ENCODE measurements at regions not wholly inside any gene's neighbourhood (a gene's known extent, or its start where the extent isn't known, plus 50 kb on each side); places are given as distances from the start of the nearest gene placed in this dataset.
"Not testable (repeated sequence)": the region's sequence is repeated elsewhere in the genome, so short reads cannot be mapped to it uniquely, and the experiment has no call there.

- ChIA-PET POLR2A (ENCODE audit: low non-redundant PET) (no interaction called here), CTCF (no interaction called here)
- Histone ChIP-seq H3K9me3 (ENCODE audit: low read depth, low read length, poor library complexity, severe bottlenecking) (no peaks in the 10 kb centered on the region), H3K4me1 (ENCODE audit: insufficient read depth, low read length, poor library complexity, severe bottlenecking) (peaks cover 3% of the 10 kb centered on the region), H3K27ac (ENCODE audit: low read depth, low read length, poor library complexity, severe bottlenecking) (no peak overlapping the region), H3K27me3 (replicated peaks; ENCODE audit: insufficient read depth, low read depth, low read length, poor library complexity) (no peaks in the 10 kb centered on the region), H3K36me3 (ENCODE audit: insufficient read depth, low read length, poor library complexity, severe bottlenecking) (no peaks in the 10 kb centered on the region), H3K4me3 (ENCODE audit: low read depth, low read length, poor library complexity, severe bottlenecking) (no peak overlapping the region)
- peak; percentile 19 for DNase-seq (ENCODE audit: low spot score)
- intact Hi-C loops (cut with micrococcal nuclease; ENCODE audit: unreplicated experiment), result no loop called here
- no TSS peak for BruUV-seq (replicated peaks)
- no peak for TF ChIP-seq EZH2 (IDR thresholded peaks at IDR 0.05; ENCODE audit: borderline replicate concordance, low read depth, low read length, poor library complexity, severe bottlenecking)
- no peak for TF ChIP-seq CTCF (conservative IDR thresholded peaks at IDR 0.05; ENCODE audit: low read depth, low read length)
These were observed 195.2 kb upstream of the KIF2B start for GRCh38 chr17:53627511-53627910.

- TF ChIP-seq EZH2 (IDR thresholded peaks at IDR 0.05; ENCODE audit: borderline replicate concordance, low read depth, low read length, poor library complexity, severe bottlenecking) (no peak), CTCF (conservative IDR thresholded peaks at IDR 0.05; ENCODE audit: low read depth, low read length) (no peak)
These were observed 196.4 kb upstream of the KIF2B start for GRCh38 chr17:53626286-53626685.

GRCh38 chr17:53619025-53619424 is 203.7 kb upstream of the KIF2B start:
- intact Hi-C loops (cut with micrococcal nuclease; ENCODE audit: unreplicated experiment), result no loop called here
- Histone ChIP-seq H3K4me1 (ENCODE audit: insufficient read depth, low read length, poor library complexity, severe bottlenecking) (no peaks in the 10 kb centered on the region), H3K36me3 (ENCODE audit: insufficient read depth, low read length, poor library complexity, severe bottlenecking) (no peaks in the 10 kb centered on the region), H3K4me3 (ENCODE audit: low read depth, low read length, poor library complexity, severe bottlenecking) (no peak overlapping the region), H3K27ac (ENCODE audit: low read depth, low read length, poor library complexity, severe bottlenecking) (no peak overlapping the region), H3K27me3 (replicated peaks; ENCODE audit: insufficient read depth, low read depth, low read length, poor library complexity) (no peaks in the 10 kb centered on the region), H3K9me3 (ENCODE audit: low read depth, low read length, poor library complexity, severe bottlenecking) (no peaks in the 10 kb centered on the region)
- BruUV-seq (replicated peaks), result no TSS peak
- no peak for TF ChIP-seq EZH2 (IDR thresholded peaks at IDR 0.05; ENCODE audit: borderline replicate concordance, low read depth, low read length, poor library complexity, severe bottlenecking)
- TF ChIP-seq CTCF (conservative IDR thresholded peaks at IDR 0.05; ENCODE audit: low read depth, low read length), result no peak
- ChIA-PET CTCF (no interaction called here), POLR2A (ENCODE audit: low non-redundant PET) (no interaction called here)
- DNase-seq (ENCODE audit: low spot score), result no peak

More at GRCh38 chr17:53626286-53626685, 196.4 kb upstream of the KIF2B start:
- CTCF ChIA-PET, result no interaction called here
- Histone ChIP-seq H3K4me3 (ENCODE audit: low read depth, low read length, poor library complexity, severe bottlenecking) (no peak overlapping the region), H3K27me3 (replicated peaks; ENCODE audit: insufficient read depth, low read depth, low read length, poor library complexity) (no peaks in the 10 kb centered on the region), H3K36me3 (ENCODE audit: insufficient read depth, low read length, poor library complexity, severe bottlenecking) (no peaks in the 10 kb centered on the region), H3K27ac (ENCODE audit: low read depth, low read length, poor library complexity, severe bottlenecking) (no peak overlapping the region), H3K4me1 (ENCODE audit: insufficient read depth, low read length, poor library complexity, severe bottlenecking) (peaks cover 3% of the 10 kb centered on the region), H3K9me3 (ENCODE audit: low read depth, low read length, poor library complexity, severe bottlenecking) (no peaks in the 10 kb centered on the region)
- intact Hi-C loops (cut with micrococcal nuclease; ENCODE audit: unreplicated experiment), result no loop called here
- DNase-seq (ENCODE audit: low spot score), result peak; percentile 34
- no TSS peak for BruUV-seq (replicated peaks)
- POLR2A ChIA-PET (ENCODE audit: low non-redundant PET), result no interaction called here

GRCh38 chr17:53608208-53608607 is 214.5 kb upstream of the KIF2B start:
- POLR2A ChIA-PET (ENCODE audit: low non-redundant PET); CTCF ChIA-PET; H3K4me3 ChIP-seq (ENCODE audit: low read depth, low read length, poor library complexity, severe bottlenecking); H3K36me3 ChIP-seq (ENCODE audit: insufficient read depth, low read length, poor library complexity, severe bottlenecking); H3K4me1 ChIP-seq (ENCODE audit: insufficient read depth, low read length, poor library complexity, severe bottlenecking); BruUV-seq (replicated peaks); H3K9me3 ChIP-seq (ENCODE audit: low read depth, low read length, poor library complexity, severe bottlenecking); H3K27ac ChIP-seq (ENCODE audit: low read depth, low read length, poor library complexity, severe bottlenecking); H3K27me3 ChIP-seq (replicated peaks; ENCODE audit: insufficient read depth, low read depth, low read length, poor library complexity); DNase-seq (ENCODE audit: low spot score): not testable (repeated sequence)
- intact Hi-C loops (cut with micrococcal nuclease; ENCODE audit: unreplicated experiment), result loop anchor here (10.0 kb wide), 1 partner anchor 57 kb away; no protein-coding TSS in a partner anchor

Data from A673 (cell line).